Renal pelvis (tissue), 1 donor: ENCODE measurements at regions not wholly inside any gene's neighbourhood (a gene's known extent, or its start where the extent isn't known, plus 50 kb on each side); places are given as distances from the start of the nearest gene placed in this dataset.
A peak's percentile ranks its signal among the peaks of the same experiment; 100 is the strongest.
"Not testable (repeated sequence)": the region's sequence is repeated elsewhere in the genome, so short reads cannot be mapped to it uniquely, and the experiment has no call there.

Experiments used
- DNase-seq: peaks from one replicate; pipeline ENCODE4 v3.0.0-alpha.2; 2013

- DNase-seq = no peak
Measured at GRCh38 chr5:17326600-17327037, 109.2 kb downstream of the BASP1 start.

- no peak for DNase-seq
Measured at GRCh38 chr5:17327048-17327625, 109.7 kb downstream of the BASP1 start.

GRCh38 chr5:17329571-17329970 lies 112.1 kb downstream of the BASP1 start:
- DNase-seq = no peak

- DNase-seq = no peak
Measured at GRCh38 chr5:17330386-17330785, 113.0 kb downstream of the BASP1 start.

- DNase-seq = no peak
Measured at GRCh38 chr5:17331651-17332050, 114.2 kb downstream of the BASP1 start.

GRCh38 chr5:17333755-17334154 lies 116.3 kb downstream of the BASP1 start:
- no peak for DNase-seq

- no peak for DNase-seq
Measured at GRCh38 chr5:17336054-17336453, 118.6 kb downstream of the BASP1 start.

GRCh38 chr5:17336723-17337122 lies 119.3 kb downstream of the BASP1 start:
- not testable (repeated sequence) for DNase-seq

GRCh38 chr5:17339841-17340240 lies 122.4 kb downstream of the BASP1 start:
- no peak for DNase-seq

- no peak for DNase-seq
Measured at GRCh38 chr5:17340379-17340778, 122.9 kb downstream of the BASP1 start.

GRCh38 chr5:17340819-17341218 lies 123.4 kb downstream of the BASP1 start:
- DNase-seq = peak; percentile 58

- no peak for DNase-seq
Measured at GRCh38 chr5:17343675-17344074, 126.2 kb downstream of the BASP1 start.

- no peak for DNase-seq
Measured at GRCh38 chr5:17346811-17347210, 129.4 kb downstream of the BASP1 start.

- no peak for DNase-seq
Measured at GRCh38 chr5:17352223-17352622, 134.8 kb downstream of the BASP1 start.

GRCh38 chr5:17354265-17354664 lies 136.8 kb downstream of the BASP1 start:
- DNase-seq = no peak

- DNase-seq = no peak
Measured at GRCh38 chr5:17355586-17356346, 138.3 kb downstream of the BASP1 start.

- DNase-seq = no peak
Measured at GRCh38 chr5:17356551-17356950, 139.1 kb downstream of the BASP1 start.

- no peak for DNase-seq
Measured at GRCh38 chr5:17357504-17357903, 140.1 kb downstream of the BASP1 start.

GRCh38 chr5:17358031-17358430 lies 140.0 kb upstream of the TAF11L2 start:
- no peak for DNase-seq

- no peak for DNase-seq
Measured at GRCh38 chr5:17359451-17360011, 138.5 kb upstream of the TAF11L2 start.

- no peak for DNase-seq
Measured at GRCh38 chr5:17360879-17361278, 137.2 kb upstream of the TAF11L2 start.

GRCh38 chr5:17361331-17361730 lies 136.7 kb upstream of the TAF11L2 start:
- no peak for DNase-seq
